ENCODE measurements at regions not wholly inside any gene's neighbourhood (a gene's known extent, or its start where the extent isn't known, plus 50 kb on each side); places are given as distances from the start of the nearest gene placed in this dataset.

- Histone ChIP-seq H3K4me3 (no peak overlapping the region), H3K4me1 (no peaks in the 10 kb centered on the region), H3K27ac (no peak overlapping the region), H3K27me3 (peaks cover 0 to 22% (median 15%) of the 10 kb centered on the region in 7 donors), H3K9me3 (peaks cover 0 to 9% (median 0%) of the 10 kb centered on the region in 11 donors), H3K36me3 (no peaks in the 10 kb centered on the region)
- ATAC-seq = no peak
- 84% methylated on average over 6 of the region's 6 CpGs for WGBS, 2 donors
- DNase-seq = no peak
- no peak for TF ChIP-seq CTCF (IDR thresholded peaks at IDR 0.05)
- intact Hi-C loops (cut with DNase I) = no loop called here
These were observed 325.8 kb downstream of the AJAP1 start for GRCh38 chr1:4980211-4980610.

- peak in 2 of 8 donors; percentile 34 to 62 for ATAC-seq
- Histone ChIP-seq H3K27me3 (peaks cover 0 to 22% (median 12%) of the 10 kb centered on the region in 7 donors), H3K36me3 (no peaks in the 10 kb centered on the region), H3K4me3 (no peak overlapping the region), H3K4me1 (no peaks in the 10 kb centered on the region), H3K27ac (no peak overlapping the region), H3K9me3 (peaks cover 0 to 6% (median 0%) of the 10 kb centered on the region in 11 donors)
- TF ChIP-seq CTCF (IDR thresholded peaks at IDR 0.05) = no peak
- intact Hi-C loops (cut with DNase I) = loop anchor here in 1 of 10 donors (1.0 kb wide), 1 partner anchor 18 kb away; no protein-coding TSS in a partner anchor
- DNase-seq = no peak
- WGBS, 2 donors = 69 to 71% methylated on average over 19 of the region's 19 CpGs
These were observed 324.4 kb downstream of the AJAP1 start for GRCh38 chr1:4978660-4979390.

DNA sequence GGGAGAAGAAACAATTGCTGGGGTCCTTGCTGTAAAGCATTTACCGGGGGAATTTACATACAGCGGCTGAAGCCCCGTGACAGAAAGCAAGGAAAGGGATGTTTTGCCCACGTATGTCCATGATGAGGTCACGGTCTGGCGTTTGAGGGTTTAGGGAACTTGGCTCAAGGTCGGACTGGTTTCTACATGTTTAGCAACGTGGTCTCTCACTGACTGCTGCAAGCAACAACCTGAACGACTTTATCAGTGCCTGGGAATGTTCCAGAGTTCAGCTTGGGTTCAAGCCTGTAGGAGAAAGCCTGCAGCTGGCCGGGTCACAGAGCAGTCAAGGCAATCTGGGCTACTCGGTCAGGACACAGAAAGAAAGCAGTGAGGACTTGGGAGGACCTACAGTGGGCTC is 323.3 kb downstream of the AJAP1 start:
- Histone ChIP-seq H3K27ac (no peak overlapping the region), H3K4me1 (no peaks in the 10 kb centered on the region), H3K36me3 (no peaks in the 10 kb centered on the region), H3K4me3 (no peak overlapping the region), H3K27me3 (peaks cover 0 to 22% (median 12%) of the 10 kb centered on the region in 7 donors), H3K9me3 (no peaks in the 10 kb centered on the region)
- intact Hi-C loops (cut with DNase I) = loop anchor here in 1 of 10 donors (1.0 kb wide), 1 partner anchor 16 kb away; no protein-coding TSS in a partner anchor
- WGBS, 2 donors = 36 to 38% methylated on average over 10 of the region's 11 CpGs
- no peak for DNase-seq
- no peak for TF ChIP-seq CTCF (IDR thresholded peaks at IDR 0.05)
- no peak for ATAC-seq

DNA sequence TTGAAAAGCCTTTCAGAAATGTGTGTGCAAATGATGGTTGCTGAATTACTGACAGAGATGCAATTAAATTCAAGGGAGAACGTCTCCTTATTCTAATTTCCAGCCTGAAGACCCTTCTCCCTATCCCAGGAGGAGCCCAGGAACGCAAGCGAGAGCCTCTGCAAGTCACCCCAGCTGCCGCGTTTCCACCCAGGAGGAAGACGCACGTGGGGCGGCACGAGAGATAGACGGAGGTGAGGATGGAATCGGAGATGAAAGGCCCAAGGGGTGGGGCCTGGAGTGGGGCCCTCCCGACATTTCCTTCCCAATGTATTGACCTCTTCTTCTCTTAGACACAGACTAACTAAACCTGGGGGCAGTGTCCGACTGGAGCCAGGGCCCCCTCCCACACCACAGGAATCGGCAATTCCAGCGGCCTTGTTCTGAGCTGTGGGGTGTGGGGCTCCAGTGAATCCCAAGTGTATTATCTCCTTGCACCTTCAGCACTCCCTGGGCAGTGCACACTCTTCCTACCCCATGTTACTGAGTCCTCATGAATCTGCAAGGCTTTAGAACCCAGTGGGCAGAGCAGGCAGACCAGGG is 322.5 kb downstream of the AJAP1 start:
- WGBS, 2 donors = 78 to 80% methylated on average over 15 of the region's 15 CpGs
- ATAC-seq = no peak
- intact Hi-C loops (cut with DNase I) = no loop called here
- no peak for DNase-seq
- Histone ChIP-seq H3K36me3 (no peaks in the 10 kb centered on the region), H3K27me3 (peaks cover 0 to 22% (median 12%) of the 10 kb centered on the region in 7 donors), H3K4me1 (no peaks in the 10 kb centered on the region), H3K27ac (no peak overlapping the region), H3K9me3 (no peaks in the 10 kb centered on the region), H3K4me3 (no peak overlapping the region)
- TF ChIP-seq CTCF (IDR thresholded peaks at IDR 0.05) = no peak

Data from heart right ventricle (tissue), 16 donors.